ES-I3 (cell line): ENCODE measurements at regions not wholly inside any gene's neighbourhood (a gene's known extent, or its start where the extent isn't known, plus 50 kb on each side); places are given as distances from the start of the nearest gene placed in this dataset.
"Not testable (repeated sequence)": the region's sequence is repeated elsewhere in the genome, so short reads cannot be mapped to it uniquely, and the experiment has no call there.

ENCODE experiments used
- H3K36me3 ChIP-seq: 2 replicates; pipeline ENCODE4 v1.6.1; 2013; ENCODE audit warnings: mild to moderate bottlenecking, low read length, control low read depth, moderate library complexity; ENCODE audit not compliant: insufficient read depth
- H3K4me1 ChIP-seq: 2 replicates; pipeline ENCODE4 v1.6.1; 2013; ENCODE audit warnings: mild to moderate bottlenecking, control low read depth, low read length; ENCODE audit not compliant: insufficient read depth
- H3K9ac ChIP-seq: 2 replicates; pipeline ENCODE4 v1.6.1; 2013; ENCODE audit warnings: low read depth, mild to moderate bottlenecking, low read length, moderate library complexity
- H3K9me3 ChIP-seq: 2 replicates; pipeline ENCODE4 v1.6.1; 2013; ENCODE audit warnings: mild to moderate bottlenecking, low read length, moderate library complexity; ENCODE audit not compliant: control insufficient read depth, insufficient read depth

DNA sequence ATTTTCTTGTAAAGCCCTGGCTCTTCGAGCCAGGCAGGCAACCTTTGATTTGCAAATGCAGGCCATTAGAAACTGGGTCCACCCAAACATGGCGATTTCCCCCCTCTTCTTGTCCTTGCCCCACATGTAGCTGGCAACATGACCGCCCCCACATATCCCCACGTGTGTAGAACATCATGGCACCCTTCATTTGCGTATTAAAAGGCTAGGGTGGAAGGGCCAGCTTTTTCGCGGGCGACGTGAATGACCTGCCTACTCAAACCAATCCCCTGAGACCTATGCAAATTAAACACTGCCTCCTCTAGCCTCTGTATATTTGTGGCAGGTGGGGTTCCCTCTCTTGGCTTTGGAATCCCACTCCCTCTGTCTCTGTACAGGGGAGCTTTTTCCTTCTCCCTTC, 107.0 kb upstream of the CLINT1 start:
- peaks cover 18% of the 10 kb centered on the region for H3K4me1 ChIP-seq
- no peak overlapping the region; the same call in 1 of the 2 replicates for H3K9ac ChIP-seq
- no peaks in the 10 kb centered on the region for H3K9me3 ChIP-seq
- H3K36me3 ChIP-seq: no peaks in the 10 kb centered on the region

GRCh38 chr5:157965040-157965678, 106.2 kb upstream of the CLINT1 start:
- Histone ChIP-seq H3K9ac (no peak overlapping the region; the same call in 1 of the 2 replicates), H3K36me3 (no peaks in the 10 kb centered on the region), H3K4me1 (peaks cover 19% of the 10 kb centered on the region), H3K9me3 (no peaks in the 10 kb centered on the region)

- Histone ChIP-seq H3K4me1 (peaks cover 19% of the 10 kb centered on the region), H3K36me3 (no peaks in the 10 kb centered on the region), H3K9me3 (no peaks in the 10 kb centered on the region), H3K9ac (no peak overlapping the region)
Measured at GRCh38 chr5:157963761-157964160, 104.8 kb upstream of the CLINT1 start.

GRCh38 chr5:157963244-157963643, 104.3 kb upstream of the CLINT1 start:
- peaks cover 19% of the 10 kb centered on the region for H3K4me1 ChIP-seq
- H3K9ac ChIP-seq: no peak overlapping the region
- no peaks in the 10 kb centered on the region for H3K36me3 ChIP-seq

GRCh38 chr5:157962686-157963085, 103.7 kb upstream of the CLINT1 start:
- H3K4me1 ChIP-seq: peaks cover 19% of the 10 kb centered on the region
- not testable (repeated sequence) for H3K9me3 ChIP-seq, H3K9ac ChIP-seq, H3K36me3 ChIP-seq

More at GRCh38 chr5:157963244-157963643, 104.3 kb upstream of the CLINT1 start:
- no peaks in the 10 kb centered on the region for H3K9me3 ChIP-seq

DNA sequence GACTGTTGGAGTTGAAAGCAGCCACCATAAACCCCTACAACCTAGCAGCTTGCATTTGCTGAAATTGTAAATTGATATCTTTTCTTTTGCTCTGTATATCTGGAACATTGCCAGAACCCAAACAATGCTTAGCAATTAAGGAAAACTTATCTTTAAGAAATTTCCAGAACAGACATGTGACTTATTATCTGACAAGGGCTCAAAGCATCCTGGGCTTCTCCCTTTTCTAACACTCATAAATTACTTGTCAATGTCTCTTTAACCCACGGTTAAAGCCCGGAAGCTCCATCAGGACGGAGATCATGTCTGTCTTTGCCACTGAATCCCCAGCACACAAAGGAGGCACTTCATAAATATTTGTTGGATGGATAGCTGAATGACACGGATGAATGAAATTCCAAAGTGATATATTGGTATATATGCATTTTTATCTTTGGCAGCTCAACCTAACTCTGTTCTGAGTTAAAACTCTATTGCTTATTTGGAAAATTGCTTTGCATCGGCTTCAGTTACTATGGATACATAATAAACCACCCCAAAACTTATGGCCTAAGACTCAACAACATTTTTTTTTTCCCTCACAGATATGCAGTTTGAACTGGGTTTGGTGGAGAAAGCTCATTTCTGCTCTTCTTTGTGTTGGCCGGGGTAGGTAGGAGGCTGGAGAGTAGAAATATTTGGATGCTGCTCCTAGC, 103.1 kb upstream of the CLINT1 start:
- Histone ChIP-seq H3K9ac (no peak overlapping the region), H3K4me1 (peaks cover 19% of the 10 kb centered on the region), H3K36me3 (no peaks in the 10 kb centered on the region), H3K9me3 (no peaks in the 10 kb centered on the region)

DNA sequence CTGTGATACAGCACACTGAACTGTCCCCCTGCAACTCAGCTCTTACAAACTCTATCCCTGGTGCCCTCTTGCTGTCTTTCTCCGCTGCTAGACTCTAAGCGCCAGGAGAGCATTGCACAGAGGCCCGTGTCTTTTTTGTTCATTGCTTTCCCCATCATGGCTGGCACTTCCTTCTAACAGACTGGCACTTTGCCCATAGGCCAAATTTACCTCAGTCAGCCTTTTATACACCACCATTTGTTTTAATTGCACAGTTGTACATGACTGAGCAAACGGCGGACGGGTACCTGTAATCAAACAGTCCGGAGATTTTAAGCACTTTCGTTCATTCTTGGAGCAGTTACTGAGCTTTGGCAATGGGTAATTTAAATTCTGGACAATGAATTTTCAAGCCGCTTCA, 102.2 kb upstream of the CLINT1 start:
- no peak overlapping the region for H3K9ac ChIP-seq
- no peaks in the 10 kb centered on the region for H3K36me3 ChIP-seq
- H3K9me3 ChIP-seq: no peaks in the 10 kb centered on the region
- peaks cover 13% of the 10 kb centered on the region for H3K4me1 ChIP-seq

GRCh38 chr5:157959370-157959769, 100.4 kb upstream of the CLINT1 start:
- no peaks in the 10 kb centered on the region for H3K9me3 ChIP-seq

GRCh38 chr5:157956271-157956885, 97.4 kb upstream of the CLINT1 start:
- H3K36me3 ChIP-seq: no peaks in the 10 kb centered on the region
- no peaks in the 10 kb centered on the region for H3K9me3 ChIP-seq
- H3K4me1 ChIP-seq: peaks cover 3% of the 10 kb centered on the region; the same call in 1 of the 2 replicates
- no peak overlapping the region for H3K9ac ChIP-seq

More at GRCh38 chr5:157959370-157959769, 100.4 kb upstream of the CLINT1 start:
- no peaks in the 10 kb centered on the region for H3K36me3 ChIP-seq
- H3K9ac ChIP-seq: no peak overlapping the region
- peaks cover 3% of the 10 kb centered on the region; the same call in 1 of the 2 replicates for H3K4me1 ChIP-seq

DNA sequence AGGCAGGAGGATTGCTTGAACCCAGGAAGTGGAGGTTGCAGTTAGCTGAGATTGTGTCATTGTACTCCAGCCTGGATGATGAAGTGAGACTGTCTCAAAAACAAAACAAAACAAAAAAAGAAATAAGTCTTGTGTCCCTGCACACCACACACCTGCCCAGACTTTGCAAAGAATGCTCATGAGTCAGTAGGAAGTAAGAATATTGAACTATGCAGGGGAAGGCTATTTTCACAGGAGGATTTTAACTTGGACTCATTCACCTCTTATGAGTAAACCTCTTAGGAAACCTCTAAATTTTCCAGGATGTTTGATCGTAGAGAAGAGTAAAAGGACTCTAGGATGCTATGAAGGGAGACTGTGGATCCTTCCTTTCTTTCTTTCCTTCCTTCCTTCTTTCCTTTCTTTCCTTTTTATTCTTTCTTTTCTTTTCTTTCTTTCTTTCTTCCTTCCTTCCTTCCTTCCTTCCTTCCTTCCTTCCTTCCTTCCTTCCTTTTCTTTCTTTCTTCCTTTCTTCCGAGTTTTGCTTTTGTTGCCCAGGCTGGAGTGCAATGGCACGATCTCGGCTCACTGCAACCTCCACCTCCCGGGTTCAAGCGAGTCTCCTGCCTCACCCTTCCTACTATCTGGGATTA, 96.7 kb upstream of the CLINT1 start:
- Histone ChIP-seq H3K4me1 (no peaks in the 10 kb centered on the region), H3K9ac (no peak overlapping the region)

DNA sequence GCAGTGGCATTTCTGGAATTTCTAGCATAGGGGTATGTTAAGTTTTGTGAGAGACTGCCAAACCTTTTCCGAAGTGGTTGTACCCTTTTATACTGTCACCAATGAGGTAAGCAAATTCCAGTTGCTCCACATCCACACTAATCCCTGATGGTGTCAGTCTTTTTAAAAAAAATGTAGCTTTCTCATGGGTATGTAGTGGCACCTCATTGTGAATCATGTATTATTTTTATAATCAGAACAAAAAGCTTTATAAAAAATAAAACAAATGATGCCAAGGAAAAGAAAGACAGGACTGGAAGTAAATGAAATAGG, 93.4 kb upstream of the CLINT1 start:
- Histone ChIP-seq H3K9ac (no peak overlapping the region), H3K9me3 (no peaks in the 10 kb centered on the region), H3K36me3 (no peaks in the 10 kb centered on the region), H3K4me1 (peaks cover 3% of the 10 kb centered on the region)

More for the DNA sequence above, 96.7 kb upstream of the CLINT1 start:
- no peaks in the 10 kb centered on the region for H3K9me3 ChIP-seq
- no peaks in the 10 kb centered on the region for H3K36me3 ChIP-seq

- peaks cover 5% of the 10 kb centered on the region for H3K4me1 ChIP-seq
- H3K9me3 ChIP-seq: no peaks in the 10 kb centered on the region
- H3K36me3 ChIP-seq: no peaks in the 10 kb centered on the region
- H3K9ac ChIP-seq: no peak overlapping the region
Measured at GRCh38 chr5:157951673-157952373, 92.9 kb upstream of the CLINT1 start.

DNA sequence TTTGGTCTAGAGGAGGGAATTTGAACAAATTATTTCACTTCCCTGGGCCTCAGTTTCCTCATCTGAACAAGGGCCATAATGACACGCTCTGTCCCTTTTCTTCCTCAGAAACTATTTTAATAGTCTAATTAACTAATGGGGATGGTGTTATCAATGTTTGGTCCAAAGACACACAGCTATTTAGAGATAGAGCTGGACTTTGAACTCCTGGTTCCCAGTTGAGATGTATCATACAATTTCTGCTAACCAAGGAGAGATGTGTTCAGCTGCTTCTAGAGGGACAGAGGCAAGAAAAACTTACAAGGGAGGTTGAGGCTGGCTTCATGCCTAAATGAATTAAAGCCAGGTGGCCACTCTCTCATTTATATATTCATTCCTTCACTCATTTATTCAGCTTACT, 90.6 kb upstream of the CLINT1 start:
- Histone ChIP-seq H3K9me3 (no peaks in the 10 kb centered on the region), H3K36me3 (no peaks in the 10 kb centered on the region), H3K9ac (no peak overlapping the region), H3K4me1 (peaks cover 11% of the 10 kb centered on the region)

- Histone ChIP-seq H3K36me3 (no peaks in the 10 kb centered on the region), H3K9ac (peak overlapping the region; percentile 22), H3K4me1 (peaks cover 17% of the 10 kb centered on the region), H3K9me3 (no peaks in the 10 kb centered on the region)
Measured at GRCh38 chr5:157948738-157949410, 89.9 kb upstream of the CLINT1 start.
